Amygdala (tissue), 56 donors: ENCODE measurements at regions not wholly inside any gene's neighbourhood (a gene's known extent, or its start where the extent isn't known, plus 50 kb on each side); places are given as distances from the start of the nearest gene placed in this dataset.
"Not testable (repeated sequence)": the region's sequence is repeated elsewhere in the genome, so short reads cannot be mapped to it uniquely, and the experiment has no call there.

Experiments used
- DNase-seq, 56 donors: peaks; one replicate each; lab custom pipeline; 2025; lab: John Stamatoyannopoulos, UW

- not testable (repeated sequence) for DNase-seq
Measured at GRCh38 chr14:105669646-105670045, 143.3 kb downstream of the TMEM121 start.

GRCh38 chr14:105672450-105673200 is 146.2 kb downstream of the TMEM121 start:
- DNase-seq: not testable (repeated sequence)

GRCh38 chr14:105675433-105675832 is 149.1 kb downstream of the TMEM121 start:
- not testable (repeated sequence) for DNase-seq

GRCh38 chr14:105675905-105676670 is 149.7 kb downstream of the TMEM121 start:
- not testable (repeated sequence) for DNase-seq

- DNase-seq: not testable (repeated sequence)
Measured at GRCh38 chr14:105678057-105678456, 151.7 kb downstream of the TMEM121 start.

- DNase-seq: not testable (repeated sequence)
Measured at GRCh38 chr14:105678996-105679958, 152.9 kb downstream of the TMEM121 start.

- not testable (repeated sequence) for DNase-seq
Measured at GRCh38 chr14:105679959-105680735, 153.8 kb downstream of the TMEM121 start.

- DNase-seq: not testable (repeated sequence)
Measured at GRCh38 chr14:105680736-105681098, 154.3 kb downstream of the TMEM121 start.

- not testable (repeated sequence) for DNase-seq
Measured at GRCh38 chr14:105681606-105682185, 155.3 kb downstream of the TMEM121 start.

- DNase-seq: not testable (repeated sequence)
Measured at GRCh38 chr14:105682442-105682841, 156.1 kb downstream of the TMEM121 start.

- DNase-seq: no peak
Measured at GRCh38 chr14:105682956-105683570, 156.7 kb downstream of the TMEM121 start.

GRCh38 chr14:105684056-105684455 is 157.7 kb downstream of the TMEM121 start:
- not testable (repeated sequence) for DNase-seq

- not testable (repeated sequence) for DNase-seq
Measured at GRCh38 chr14:105684597-105684996, 158.2 kb downstream of the TMEM121 start.

- no peak for DNase-seq
Measured at GRCh38 chr14:105685003-105685402, 158.6 kb downstream of the TMEM121 start.

- not testable (repeated sequence) for DNase-seq
Measured at GRCh38 chr14:105685605-105686004, 159.2 kb downstream of the TMEM121 start.

GRCh38 chr14:105686050-105686449 is 159.7 kb downstream of the TMEM121 start:
- DNase-seq: not testable (repeated sequence)

GRCh38 chr14:105686462-105687170 is 160.2 kb downstream of the TMEM121 start:
- DNase-seq: not testable (repeated sequence)
